DND-41 (cell line): ENCODE measurements at regions not wholly inside any gene's neighbourhood (a gene's known extent, or its start where the extent isn't known, plus 50 kb on each side); places are given as distances from the start of the nearest gene placed in this dataset.

Experiments used
- CTCF ChIP-seq: IDR thresholded peaks from 2 replicates; pipeline ENCODE4 v1.5.1; 2012; ENCODE audit warnings: borderline replicate concordance, low read length, moderate library complexity, mild to moderate bottlenecking; ENCODE audit not compliant: poor library complexity, severe bottlenecking; ENCODE audit errors: extremely low read depth
- EZH2 ChIP-seq: IDR thresholded peaks from 3 replicates; pipeline ENCODE4 v1.6.1; 2012; ENCODE audit warnings: borderline replicate concordance, low read depth, mild to moderate bottlenecking, moderate library complexity, low read length, inconsistent platforms; ENCODE audit not compliant: severe bottlenecking

GRCh38 chr6:106918115-106918514 is 56.4 kb downstream of the CD24 start:
- TF ChIP-seq CTCF (no peak), EZH2 (no peak)
